Activated CD8-positive, alpha-beta T cell treated with anti-CD3 and anti-CD28 coated beads for 36 hours (primary cell): ENCODE measurements at regions not wholly inside any gene's neighbourhood (a gene's known extent, or its start where the extent isn't known, plus 50 kb on each side); places are given as distances from the start of the nearest gene placed in this dataset.

ENCODE experiments used
- ATAC-seq: fragments of 200-7000 bp; cut with Tn5 transposase; one replicate; pipeline ENCODE4 v1.10.0; 2021; ENCODE audit warnings: mild to moderate bottlenecking, moderate library complexity
- CTCF ChIA-PET: fragments of 350-600 bp; sonication (Branson Sonifier 250); formaldehyde crosslinking; loops from one replicate; lab custom pipeline; 2021; ENCODE audit warnings: antibody characterized with exemption; lab: Charles Lee
- POLR2A ChIA-PET: fragments of 350-600 bp; sonication (Branson Sonifier 250); formaldehyde crosslinking; loops from one replicate; lab custom pipeline; 2021; ENCODE audit warnings: antibody characterized with exemption; lab: Charles Lee
- DNase-seq: peaks from one replicate; pipeline ENCODE4 v3.0.0-alpha.2; 2020
- H3K27ac Mint-ChIP-seq: one replicate; pipeline ENCODE4 v1.8.0; 2021; ENCODE audit warnings: mild to moderate bottlenecking, mixed read lengths
- H3K27me3 Mint-ChIP-seq: one replicate; pipeline ENCODE4 v1.8.0; 2021; ENCODE audit warnings: mixed read lengths
- H3K36me3 Mint-ChIP-seq: one replicate; pipeline ENCODE4 v1.8.0; 2021; ENCODE audit warnings: low read depth, mixed read lengths
- H3K4me1 Mint-ChIP-seq: one replicate; pipeline ENCODE4 v1.8.0; 2021; ENCODE audit warnings: low read depth, mixed read lengths
- H3K4me3 Mint-ChIP-seq: one replicate; pipeline ENCODE4 v1.8.0; 2021; ENCODE audit warnings: mild to moderate bottlenecking, moderate library complexity, mixed read lengths
- H3K9me3 Mint-ChIP-seq: one replicate; pipeline ENCODE4 v1.8.0; 2021; ENCODE audit warnings: mixed read lengths
- intact Hi-C: fragments of 100-400 bp; cut with micrococcal nuclease; formaldehyde crosslinking; loops from one replicate; pipeline ENCODE4 v1.10.0; 2022
- TF ChIP-seq, protein P1 (sequence below): fragments of 200-600 bp; IDR thresholded peaks from one replicate; pipeline ENCODE4 v1.8.0; 2022; ENCODE audit warnings: antibody characterized with exemption, mild to moderate bottlenecking

DNA sequence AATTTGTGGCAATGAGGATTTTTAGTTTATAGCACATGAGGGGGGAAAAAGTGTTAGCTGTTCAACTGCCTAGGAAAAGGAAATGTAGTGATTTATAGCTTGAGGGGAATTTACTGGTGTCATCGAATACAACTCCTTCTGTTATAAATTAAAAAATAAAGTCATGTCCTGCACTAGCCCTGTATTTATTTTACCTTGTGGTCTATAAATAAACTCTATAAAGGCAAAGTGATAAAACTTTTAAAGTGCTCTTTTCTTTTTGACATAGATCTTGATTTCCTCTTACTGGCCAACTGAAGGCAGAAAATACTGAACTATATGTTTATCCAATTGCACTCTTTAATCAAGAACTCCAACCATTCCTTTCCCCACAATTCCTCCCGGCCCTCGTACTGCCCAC lies 672.1 kb upstream of the SLIT2 start:
- ChIA-PET POLR2A (no interaction called here), CTCF (no interaction called here)
- DNase-seq: no peak
- Mint-ChIP-seq H3K4me1 (no peaks in the 10 kb centered on the region), H3K36me3 (no peaks in the 10 kb centered on the region), H3K4me3 (no peak overlapping the region), H3K27me3 (no peaks in the 10 kb centered on the region), H3K27ac (no peak overlapping the region), H3K9me3 (peaks cover 2% of the 10 kb centered on the region)
- TF ChIP-seq, protein P1, sequence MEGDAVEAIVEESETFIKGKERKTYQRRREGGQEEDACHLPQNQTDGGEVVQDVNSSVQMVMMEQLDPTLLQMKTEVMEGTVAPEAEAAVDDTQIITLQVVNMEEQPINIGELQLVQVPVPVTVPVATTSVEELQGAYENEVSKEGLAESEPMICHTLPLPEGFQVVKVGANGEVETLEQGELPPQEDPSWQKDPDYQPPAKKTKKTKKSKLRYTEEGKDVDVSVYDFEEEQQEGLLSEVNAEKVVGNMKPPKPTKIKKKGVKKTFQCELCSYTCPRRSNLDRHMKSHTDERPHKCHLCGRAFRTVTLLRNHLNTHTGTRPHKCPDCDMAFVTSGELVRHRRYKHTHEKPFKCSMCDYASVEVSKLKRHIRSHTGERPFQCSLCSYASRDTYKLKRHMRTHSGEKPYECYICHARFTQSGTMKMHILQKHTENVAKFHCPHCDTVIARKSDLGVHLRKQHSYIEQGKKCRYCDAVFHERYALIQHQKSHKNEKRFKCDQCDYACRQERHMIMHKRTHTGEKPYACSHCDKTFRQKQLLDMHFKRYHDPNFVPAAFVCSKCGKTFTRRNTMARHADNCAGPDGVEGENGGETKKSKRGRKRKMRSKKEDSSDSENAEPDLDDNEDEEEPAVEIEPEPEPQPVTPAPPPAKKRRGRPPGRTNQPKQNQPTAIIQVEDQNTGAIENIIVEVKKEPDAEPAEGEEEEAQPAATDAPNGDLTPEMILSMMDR: no peak
- ATAC-seq: no peak
- intact Hi-C loops: no loop called here

DNA sequence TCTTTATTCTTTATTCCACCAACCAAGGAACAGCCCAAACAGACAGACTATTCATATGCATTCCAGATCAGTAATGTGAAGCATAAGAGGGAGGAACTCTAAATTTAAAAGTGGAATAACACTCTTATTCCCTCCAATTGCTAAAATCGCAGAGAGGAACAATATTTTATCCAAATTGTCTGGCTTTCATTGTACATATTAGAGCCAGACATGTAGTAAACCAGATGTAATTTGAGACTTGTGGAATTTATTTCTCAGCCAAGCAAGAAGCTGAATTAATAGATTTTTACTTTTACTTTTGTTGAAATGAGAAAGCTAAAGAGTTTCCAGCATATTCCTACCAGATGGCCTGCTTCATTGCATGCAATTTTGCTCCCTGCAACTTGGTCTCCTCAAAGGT lies 674.6 kb upstream of the SLIT2 start:
- Mint-ChIP-seq H3K4me1 (no peaks in the 10 kb centered on the region), H3K27ac (no peak overlapping the region), H3K9me3 (peaks cover 2% of the 10 kb centered on the region), H3K36me3 (no peaks in the 10 kb centered on the region), H3K4me3 (no peak overlapping the region), H3K27me3 (no peaks in the 10 kb centered on the region)
- TF ChIP-seq, protein P1: no peak
- CTCF ChIA-PET: no interaction called here
- intact Hi-C loops: no loop called here
- ATAC-seq (no peak), DNase-seq (no peak)
- POLR2A ChIA-PET: no interaction called here

DNA sequence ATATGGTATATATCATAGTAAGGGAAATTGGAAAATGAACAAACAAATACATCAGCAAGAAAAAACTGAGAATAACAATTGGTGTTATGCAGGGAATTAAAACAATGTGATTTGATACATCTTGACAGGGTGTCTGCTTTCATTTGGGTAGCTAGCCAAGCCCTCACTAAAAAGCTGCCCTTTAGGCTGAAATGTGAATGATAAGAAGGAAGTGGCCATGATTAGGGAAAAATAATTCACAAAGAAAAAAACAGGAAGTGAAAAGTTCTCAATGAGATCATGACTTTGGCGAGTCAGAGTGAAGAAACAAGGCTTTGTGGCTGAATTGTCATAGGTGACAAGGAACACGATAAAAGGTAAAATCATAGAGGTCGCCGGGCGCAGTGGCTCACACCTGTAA lies 675.8 kb upstream of the SLIT2 start:
- TF ChIP-seq, protein P1: no peak
- Mint-ChIP-seq H3K4me1 (no peaks in the 10 kb centered on the region), H3K27ac (no peak overlapping the region), H3K36me3 (no peaks in the 10 kb centered on the region), H3K9me3 (peaks cover 2% of the 10 kb centered on the region), H3K27me3 (no peaks in the 10 kb centered on the region), H3K4me3 (no peak overlapping the region)
- CTCF ChIA-PET: no interaction called here
- POLR2A ChIA-PET: no interaction called here
- intact Hi-C loops: no loop called here
- no peak for ATAC-seq
- DNase-seq: no peak

DNA sequence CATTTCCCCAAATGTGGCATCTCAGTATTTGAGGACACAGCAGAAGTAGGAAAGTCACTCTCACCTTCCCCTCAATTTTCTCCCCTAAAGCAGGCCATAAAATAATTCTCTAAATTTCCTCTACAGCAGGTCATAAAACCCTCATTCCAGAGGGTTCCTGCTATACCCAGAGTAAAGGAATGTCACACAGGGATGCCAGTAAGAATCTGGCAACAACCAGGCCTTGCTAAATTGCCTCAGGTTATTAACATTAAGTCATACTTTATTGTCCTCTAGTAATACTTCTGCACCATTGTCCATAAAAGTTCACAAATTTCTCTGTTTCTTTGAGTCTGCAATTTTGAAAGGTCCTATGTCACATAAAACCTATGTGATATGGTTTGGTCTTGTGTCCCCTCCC lies 685.7 kb upstream of the SLIT2 start:
- ATAC-seq (no peak), DNase-seq (no peak)
- H3K36me3 Mint-ChIP-seq: no peaks in the 10 kb centered on the region
- peaks cover 6% of the 10 kb centered on the region for H3K9me3 Mint-ChIP-seq
- intact Hi-C loops: no loop called here
- H3K4me3 Mint-ChIP-seq: no peak overlapping the region
- ChIA-PET CTCF (no interaction called here), POLR2A (no interaction called here)
- no peaks in the 10 kb centered on the region for H3K27me3 Mint-ChIP-seq
- no peaks in the 10 kb centered on the region for H3K4me1 Mint-ChIP-seq
- no peak overlapping the region for H3K27ac Mint-ChIP-seq
- TF ChIP-seq, protein P1: no peak

DNA sequence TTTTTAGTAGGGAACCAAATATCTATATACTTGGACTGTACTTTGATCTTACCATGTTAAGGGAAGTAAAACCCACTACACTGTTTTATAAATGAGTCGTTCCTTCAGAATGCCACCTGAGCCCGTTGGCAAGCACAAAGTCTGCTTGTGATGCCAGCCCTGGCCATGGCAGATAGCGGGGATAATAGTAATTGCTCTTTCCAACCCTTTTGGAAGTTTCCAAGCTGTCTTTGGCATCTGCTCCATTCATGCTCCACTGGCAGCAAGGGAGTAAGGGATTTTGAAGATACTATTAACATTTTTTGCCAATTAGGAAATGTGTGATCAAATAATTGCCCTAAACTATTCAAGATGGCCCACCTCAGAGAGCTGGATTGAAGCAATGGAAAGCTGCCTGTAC lies 689.2 kb upstream of the SLIT2 start:
- CTCF ChIA-PET: no interaction called here
- Mint-ChIP-seq H3K27ac (no peak overlapping the region), H3K4me3 (no peak overlapping the region), H3K27me3 (no peaks in the 10 kb centered on the region), H3K9me3 (peaks cover 3% of the 10 kb centered on the region), H3K4me1 (no peaks in the 10 kb centered on the region), H3K36me3 (no peaks in the 10 kb centered on the region)
- TF ChIP-seq, protein P1: no peak
- intact Hi-C loops: no loop called here
- DNase-seq (no peak), ATAC-seq (no peak)
- POLR2A ChIA-PET: no interaction called here
